ENCODE measurements at regions not wholly inside any gene's neighbourhood (a gene's known extent, or its start where the extent isn't known, plus 50 kb on each side); places are given as distances from the start of the nearest gene placed in this dataset.
"Not testable (repeated sequence)": the region's sequence is repeated elsewhere in the genome, so short reads cannot be mapped to it uniquely, and the experiment has no call there.

GRCh38 chr5:142542078-142542477 lies 143.8 kb downstream of the FGF1 start:
- no peak for DNase-seq (ENCODE audit: low read depth)

GRCh38 chr5:142540922-142541422 lies 144.9 kb downstream of the FGF1 start:
- DNase-seq (ENCODE audit: low read depth): no peak

- no peak for DNase-seq (ENCODE audit: low read depth)
Measured at GRCh38 chr5:142539154-142539740, 146.6 kb downstream of the FGF1 start.

GRCh38 chr5:142537938-142538337 lies 148.0 kb downstream of the FGF1 start:
- DNase-seq (ENCODE audit: low read depth): no peak

- no peak for DNase-seq (ENCODE audit: low read depth)
Measured at GRCh38 chr5:142532781-142533176, 153.1 kb downstream of the FGF1 start.

- no peak for DNase-seq (ENCODE audit: low read depth)
Measured at GRCh38 chr5:142531977-142532780, 153.7 kb downstream of the FGF1 start.

GRCh38 chr5:142530904-142531303 lies 155.0 kb downstream of the FGF1 start:
- DNase-seq (ENCODE audit: low read depth): no peak

GRCh38 chr5:142529626-142530278 lies 156.1 kb downstream of the FGF1 start:
- no peak for DNase-seq (ENCODE audit: low read depth)

- no peak for DNase-seq (ENCODE audit: low read depth)
Measured at GRCh38 chr5:142527664-142528295, 158.1 kb downstream of the FGF1 start.

GRCh38 chr5:142527234-142527633 lies 158.7 kb downstream of the FGF1 start:
- no peak for DNase-seq (ENCODE audit: low read depth)

- no peak for DNase-seq (ENCODE audit: low read depth)
Measured at GRCh38 chr5:142522983-142523382, 162.9 kb downstream of the FGF1 start.

- no peak for DNase-seq (ENCODE audit: low read depth)
Measured at GRCh38 chr5:142521706-142522105, 164.2 kb downstream of the FGF1 start.

- DNase-seq (ENCODE audit: low read depth): no peak
Measured at GRCh38 chr5:142520885-142521284, 165.0 kb downstream of the FGF1 start.

- not testable (repeated sequence) for DNase-seq (ENCODE audit: low read depth)
Measured at GRCh38 chr5:142519913-142520312, 166.0 kb downstream of the FGF1 start.

- no peak for DNase-seq (ENCODE audit: low read depth)
Measured at GRCh38 chr5:142517840-142518239, 168.1 kb downstream of the FGF1 start.

- DNase-seq (ENCODE audit: low read depth): no peak
Measured at GRCh38 chr5:142516732-142517131, 169.2 kb downstream of the FGF1 start.

GRCh38 chr5:142515036-142515435 lies 170.9 kb downstream of the FGF1 start:
- no peak for DNase-seq (ENCODE audit: low read depth)

- no peak for DNase-seq (ENCODE audit: low read depth)
Measured at GRCh38 chr5:142514196-142514595, 171.7 kb downstream of the FGF1 start.

- no peak for DNase-seq (ENCODE audit: low read depth)
Measured at GRCh38 chr5:142512043-142513042, 173.5 kb downstream of the FGF1 start.

- DNase-seq (ENCODE audit: low read depth): no peak
Measured at GRCh38 chr5:142511358-142511757, 174.5 kb downstream of the FGF1 start.

GRCh38 chr5:142509026-142509425 lies 176.9 kb downstream of the FGF1 start:
- DNase-seq (ENCODE audit: low read depth): no peak
